Hepatocyte (in vitro differentiated cells): ENCODE measurements at regions not wholly inside any gene's neighbourhood (a gene's known extent, or its start where the extent isn't known, plus 50 kb on each side); places are given as distances from the start of the nearest gene placed in this dataset.
"Not testable (repeated sequence)": the region's sequence is repeated elsewhere in the genome, so short reads cannot be mapped to it uniquely, and the experiment has no call there.

Experiments used
- DNase-seq: peaks from one replicate; pipeline ENCODE4 v3.0.0-alpha.2; 2016; ENCODE audit warnings: low spot score
- H2AFZ ChIP-seq: fragments of 200-600 bp; sonication (generic); 2 replicates; pipeline ENCODE4 v1.6.0; 2016; ENCODE audit warnings: antibody characterized with exemption, mild to moderate bottlenecking
- H3K27ac ChIP-seq: fragments of 200-600 bp; sonication (generic); 2 replicates; pipeline ENCODE4 v1.5.1; 2016; ENCODE audit warnings: mild to moderate bottlenecking
- H3K27me3 ChIP-seq: fragments of 200-600 bp; sonication (generic); 2 replicates; pipeline ENCODE4 v1.6.1; 2016
- H3K36me3 ChIP-seq: fragments of 200-600 bp; sonication (generic); replicated peaks from 2 replicates; pipeline ENCODE4 v1.5.1; 2016; ENCODE audit warnings: low read depth; ENCODE audit not compliant: insufficient read depth
- H3K4me1 ChIP-seq: fragments of 200-600 bp; sonication (generic); 2 replicates; pipeline ENCODE4 v1.5.1; 2016; ENCODE audit warnings: mild to moderate bottlenecking, moderate library complexity; ENCODE audit not compliant: insufficient read depth
- H3K4me2 ChIP-seq: fragments of 200-600 bp; sonication (generic); 2 replicates; pipeline ENCODE4 v1.6.0; 2016
- H3K4me3 ChIP-seq: fragments of 200-600 bp; sonication (generic); 2 replicates; pipeline ENCODE4 v1.5.1; 2016; ENCODE audit warnings: mild to moderate bottlenecking
- H3K79me2 ChIP-seq: fragments of 200-600 bp; sonication (generic); 2 replicates; pipeline ENCODE4 v1.6.0; 2017; ENCODE audit warnings: mild to moderate bottlenecking
- H3K9me2 ChIP-seq: fragments of 200-600 bp; sonication (generic); replicated peaks from 2 replicates; pipeline ENCODE4 v1.6.0; 2017; ENCODE audit warnings: mild to moderate bottlenecking; ENCODE audit not compliant: insufficient read depth
- H3K9me3 ChIP-seq: fragments of 200-600 bp; sonication (generic); 2 replicates; pipeline ENCODE4 v1.5.1; 2016; ENCODE audit warnings: low read depth, mild to moderate bottlenecking
- H4K20me1 ChIP-seq: fragments of 200-600 bp; sonication (generic); 2 replicates; pipeline ENCODE4 v1.6.0; 2016; ENCODE audit warnings: mild to moderate bottlenecking; ENCODE audit not compliant: insufficient read depth, poor library complexity, severe bottlenecking
- CTCF ChIP-seq: fragments of 200-600 bp; sonication (generic); IDR thresholded peaks from 2 replicates; pipeline ENCODE4 v1.5.1; 2016; ENCODE audit warnings: antibody characterized with exemption, mild to moderate bottlenecking; ENCODE audit not compliant: poor library complexity
- EZH2 ChIP-seq: fragments of 200-600 bp; sonication (generic); IDR thresholded peaks from 2 replicates; pipeline ENCODE4 v1.6.1; 2016; ENCODE audit warnings: antibody characterized with exemption, mild to moderate bottlenecking, borderline replicate concordance
- EZH2phosphoT487 ChIP-seq: fragments of 200-600 bp; sonication (generic); IDR thresholded peaks from one replicate; pipeline ENCODE4 v1.6.1; 2018; ENCODE audit warnings: antibody characterized with exemption, mild to moderate bottlenecking, low read depth, moderate library complexity; ENCODE audit not compliant: unreplicated experiment, severe bottlenecking
- WGBS: methylation state at CpG from one replicate; pipeline ENCODE4 v1.1.6; 2016; ENCODE audit warnings: low lambda C conversion rate; ENCODE audit errors: missing lambda C conversion rate; 5-methylcytosine and 5-hydroxymethylcytosine counted together

- Histone ChIP-seq H3K4me1 (no peaks in the 10 kb centered on the region), H3K79me2 (no peaks in the 10 kb centered on the region), H3K27me3 (no peaks in the 10 kb centered on the region), H2AFZ (no peak overlapping the region), H3K9me3 (no peaks in the 10 kb centered on the region), H3K4me3 (no peak overlapping the region), H3K27ac (no peak overlapping the region), H3K36me3 (no peaks in the 10 kb centered on the region), H3K4me2 (no peak overlapping the region), H4K20me1 (no peaks in the 10 kb centered on the region), H3K9me2 (no peaks in the 10 kb centered on the region)
- TF ChIP-seq CTCF (no peak), EZH2 (no peak), EZH2phosphoT487 (no peak)
- WGBS: 72% methylated on average over 3 of the region's 3 CpGs
- DNase-seq: no peak
These were observed 78.6 kb downstream of the EXTL2 start for GRCh38 chr1:100816049-100816448.

GRCh38 chr1:100820195-100820594 lies 74.4 kb downstream of the EXTL2 start:
- H3K9me3 ChIP-seq, H3K79me2 ChIP-seq, H3K27ac ChIP-seq, H3K36me3 ChIP-seq, H3K9me2 ChIP-seq, H2AFZ ChIP-seq, H3K4me2 ChIP-seq, H4K20me1 ChIP-seq, DNase-seq, H3K27me3 ChIP-seq, H3K4me1 ChIP-seq, H3K4me3 ChIP-seq: not testable (repeated sequence)
- WGBS: 49% methylated on average over 6 of the region's 6 CpGs

GRCh38 chr1:100821919-100822318 lies 72.7 kb downstream of the EXTL2 start:
- H3K4me2 ChIP-seq, H3K27me3 ChIP-seq, H3K27ac ChIP-seq, H3K36me3 ChIP-seq, H3K4me3 ChIP-seq, H4K20me1 ChIP-seq, H3K4me1 ChIP-seq, H3K9me2 ChIP-seq, DNase-seq, H3K9me3 ChIP-seq, H3K79me2 ChIP-seq, H2AFZ ChIP-seq: not testable (repeated sequence)
- WGBS: 80% methylated on average over 2 of the region's 2 CpGs
